ENCODE measurements at regions not wholly inside any gene's neighbourhood (a gene's known extent, or its start where the extent isn't known, plus 50 kb on each side); places are given as distances from the start of the nearest gene placed in this dataset.

GRCh38 chr2:236717120-236717519 lies 147.5 kb downstream of the ACKR3 start:
- TF ChIP-seq CTCF (IDR thresholded peaks at IDR 0.05; ENCODE audit: control extremely low read depth in 1 of 3, insufficient read depth in 1 of 3, low read depth in 1 of 3, low read length in 3 of 3): no peak
- TF ChIP-seq SIRT6 (IDR thresholded peaks at IDR 0.05; ENCODE audit: low read length): no peak
- no peak for TF ChIP-seq POLR2A (IDR thresholded peaks at IDR 0.05; ENCODE audit: control extremely low read depth in 1 of 2, low read depth in 2 of 2, low read length in 2 of 2)
- no peak for TF ChIP-seq EGR1 (IDR thresholded peaks at IDR 0.05; ENCODE audit: borderline replicate concordance, low read depth, low read length)
- TF ChIP-seq FOSL1 (IDR thresholded peaks at IDR 0.05; ENCODE audit: insufficient read depth, low read depth, low read length): no peak
- no peak for TF ChIP-seq ZNF274 (IDR thresholded peaks at IDR 0.05; ENCODE audit: borderline replicate concordance, extremely low read depth, low read length)
- TF ChIP-seq SP2 (IDR thresholded peaks at IDR 0.05; ENCODE audit: low read length): no peak
- no peak for TF ChIP-seq EZH2 (IDR thresholded peaks at IDR 0.05; ENCODE audit: low read depth, low read length, severe bottlenecking)

Data from H1 (cell line).